Astrocyte (in vitro differentiated cells and primary cell): ENCODE measurements at regions not wholly inside any gene's neighbourhood (a gene's known extent, or its start where the extent isn't known, plus 50 kb on each side); places are given as distances from the start of the nearest gene placed in this dataset.

Experiments
- DNase-seq: peaks from one replicate; pipeline ENCODE4 v3.0.0-alpha.2; 2010; ENCODE audit warnings: low read depth
- FAIRE-seq: peaks from 2 replicates; lab custom pipeline; 2011; peaks lifted over from hg19 to GRCh38; lab: Jason Lieb, UNC
- H2AFZ ChIP-seq: 2 replicates; pipeline ENCODE4 v1.6.0; 2012; ENCODE audit warnings: low read depth, low read length, inconsistent platforms
- H3K27ac ChIP-seq: 2 replicates; pipeline ENCODE4 v1.5.1; 2011; ENCODE audit warnings: low read depth, low read length, inconsistent platforms
- H3K27me3 ChIP-seq: 2 replicates; pipeline ENCODE4 v1.6.0; 2011; ENCODE audit warnings: low read length, inconsistent platforms; ENCODE audit not compliant: insufficient read depth
- H3K36me3 ChIP-seq: 2 replicates; pipeline ENCODE4 v1.5.1; 2011; ENCODE audit warnings: low read length, inconsistent platforms; ENCODE audit not compliant: insufficient read depth
- H3K4me1 ChIP-seq: 2 replicates; pipeline ENCODE4 v1.5.1; 2011; ENCODE audit warnings: low read length, inconsistent platforms; ENCODE audit not compliant: insufficient read depth
- H3K4me2 ChIP-seq: 2 replicates; pipeline ENCODE4 v1.6.0; 2012; ENCODE audit warnings: low read length, inconsistent platforms
- H3K4me3 ChIP-seq: 2 replicates; pipeline ENCODE4 v1.5.1; 2011; ENCODE audit warnings: low read depth, mild to moderate bottlenecking, low read length, inconsistent platforms; ENCODE audit not compliant: insufficient read depth
- H3K79me2 ChIP-seq: 2 replicates; pipeline ENCODE4 v1.6.0; 2012; ENCODE audit warnings: mild to moderate bottlenecking, low read length, inconsistent platforms; ENCODE audit not compliant: insufficient read depth
- H3K9ac ChIP-seq: 2 replicates; pipeline ENCODE4 v1.6.0; 2012; ENCODE audit warnings: mild to moderate bottlenecking, low read length, inconsistent platforms
- H3K9me3 ChIP-seq: 2 replicates; pipeline ENCODE4 v1.5.1; 2012; ENCODE audit warnings: low read depth, mild to moderate bottlenecking, low read length, inconsistent platforms; ENCODE audit not compliant: insufficient read depth
- H4K20me1 ChIP-seq: 2 replicates; pipeline ENCODE4 v1.6.0; 2012; ENCODE audit warnings: low read length, inconsistent platforms; ENCODE audit not compliant: insufficient read depth
- H3K27ac Mint-ChIP-seq: one replicate; pipeline ENCODE4 v1.8.0; 2021; ENCODE audit warnings: mild to moderate bottlenecking, mixed read lengths; ENCODE audit not compliant: unreplicated experiment
- H3K27me3 Mint-ChIP-seq: one replicate; pipeline ENCODE4 v1.8.0; 2021; ENCODE audit warnings: low read depth, mixed read lengths; ENCODE audit not compliant: unreplicated experiment
- H3K36me3 Mint-ChIP-seq: one replicate; pipeline ENCODE4 v1.8.0; 2021; ENCODE audit warnings: low read depth, mixed read lengths; ENCODE audit not compliant: unreplicated experiment
- H3K4me1 Mint-ChIP-seq: one replicate; pipeline ENCODE4 v1.8.0; 2021; ENCODE audit warnings: low read depth, mixed read lengths; ENCODE audit not compliant: unreplicated experiment
- H3K4me3 Mint-ChIP-seq: one replicate; pipeline ENCODE4 v1.8.0; 2021; ENCODE audit warnings: mild to moderate bottlenecking, moderate library complexity, mixed read lengths; ENCODE audit not compliant: unreplicated experiment
- H3K9me3 Mint-ChIP-seq: one replicate; pipeline ENCODE4 v1.8.0; 2021; ENCODE audit warnings: mild to moderate bottlenecking, mixed read lengths; ENCODE audit not compliant: unreplicated experiment
- EZH2 ChIP-seq: IDR thresholded peaks from 2 replicates; pipeline ENCODE4 v1.6.1; 2012; ENCODE audit warnings: mild to moderate bottlenecking, low read length, inconsistent platforms; ENCODE audit not compliant: insufficient read depth
- TF ChIP-seq, protein P1 (sequence below): IDR thresholded peaks from 2 replicates; pipeline ENCODE4 v1.5.1; 2011; ENCODE audit warnings: low read depth, mild to moderate bottlenecking, inconsistent platforms, low read length, moderate library complexity; ENCODE audit not compliant: insufficient read depth

GRCh38 chr2:116153729-116154128 lies 1660.8 kb upstream of the DDX18 start:
- Histone ChIP-seq H2AFZ (no peak overlapping the region), H3K36me3 (no peaks in the 10 kb centered on the region), H3K9ac (no peak overlapping the region), H3K27ac (no peak overlapping the region), H3K4me2 (no peak overlapping the region), H3K4me3 (no peak overlapping the region), H4K20me1 (no peaks in the 10 kb centered on the region), H3K27me3 (no peaks in the 10 kb centered on the region), H3K4me1 (no peaks in the 10 kb centered on the region), H3K9me3 (no peaks in the 10 kb centered on the region), H3K79me2 (no peaks in the 10 kb centered on the region)
- Mint-ChIP-seq H3K4me3 (no peak overlapping the region), H3K4me1 (no peaks in the 10 kb centered on the region), H3K36me3 (no peaks in the 10 kb centered on the region), H3K9me3 (no peaks in the 10 kb centered on the region), H3K27ac (no peak overlapping the region), H3K27me3 (peaks cover 9% of the 10 kb centered on the region)
- FAIRE-seq (no peak), DNase-seq (no peak)
- TF ChIP-seq, protein P1, sequence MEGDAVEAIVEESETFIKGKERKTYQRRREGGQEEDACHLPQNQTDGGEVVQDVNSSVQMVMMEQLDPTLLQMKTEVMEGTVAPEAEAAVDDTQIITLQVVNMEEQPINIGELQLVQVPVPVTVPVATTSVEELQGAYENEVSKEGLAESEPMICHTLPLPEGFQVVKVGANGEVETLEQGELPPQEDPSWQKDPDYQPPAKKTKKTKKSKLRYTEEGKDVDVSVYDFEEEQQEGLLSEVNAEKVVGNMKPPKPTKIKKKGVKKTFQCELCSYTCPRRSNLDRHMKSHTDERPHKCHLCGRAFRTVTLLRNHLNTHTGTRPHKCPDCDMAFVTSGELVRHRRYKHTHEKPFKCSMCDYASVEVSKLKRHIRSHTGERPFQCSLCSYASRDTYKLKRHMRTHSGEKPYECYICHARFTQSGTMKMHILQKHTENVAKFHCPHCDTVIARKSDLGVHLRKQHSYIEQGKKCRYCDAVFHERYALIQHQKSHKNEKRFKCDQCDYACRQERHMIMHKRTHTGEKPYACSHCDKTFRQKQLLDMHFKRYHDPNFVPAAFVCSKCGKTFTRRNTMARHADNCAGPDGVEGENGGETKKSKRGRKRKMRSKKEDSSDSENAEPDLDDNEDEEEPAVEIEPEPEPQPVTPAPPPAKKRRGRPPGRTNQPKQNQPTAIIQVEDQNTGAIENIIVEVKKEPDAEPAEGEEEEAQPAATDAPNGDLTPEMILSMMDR, result no peak
- no peak for TF ChIP-seq EZH2

- no peaks in the 10 kb centered on the region for H3K4me1 ChIP-seq
- DNase-seq, result no peak
Measured at GRCh38 chr2:116160657-116161056, 1653.8 kb upstream of the DDX18 start.

DNA sequence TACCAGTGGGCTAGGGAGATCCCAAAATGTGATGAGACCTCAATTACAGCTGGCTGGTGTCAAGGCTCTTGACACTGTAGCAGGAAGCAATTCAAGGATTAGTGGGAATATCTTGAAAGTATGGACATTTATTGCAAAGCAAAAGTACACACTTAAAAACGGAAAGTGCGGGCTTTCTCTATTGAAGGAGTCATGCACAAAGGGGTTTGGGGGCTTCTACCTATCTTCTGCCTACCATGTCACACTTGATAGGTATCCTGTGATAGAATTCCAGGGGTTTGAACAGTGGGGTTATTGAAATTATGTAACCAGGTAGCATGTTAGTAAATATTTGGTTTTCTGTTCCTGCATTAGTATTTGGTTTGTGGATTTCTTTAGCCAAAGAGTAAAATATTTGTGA lies 1652.1 kb upstream of the DDX18 start:
- Histone ChIP-seq H3K79me2 (no peaks in the 10 kb centered on the region), H2AFZ (no peak overlapping the region), H3K4me2 (no peak overlapping the region), H3K9me3 (peaks cover 15% of the 10 kb centered on the region), H3K9ac (no peak overlapping the region), H3K27me3 (no peaks in the 10 kb centered on the region), H4K20me1 (no peaks in the 10 kb centered on the region), H3K36me3 (no peaks in the 10 kb centered on the region), H3K4me1 (no peaks in the 10 kb centered on the region), H3K27ac (no peak overlapping the region), H3K4me3 (no peak overlapping the region)
- Mint-ChIP-seq H3K4me3 (no peak overlapping the region), H3K36me3 (no peaks in the 10 kb centered on the region), H3K9me3 (peaks cover 14% of the 10 kb centered on the region), H3K4me1 (no peaks in the 10 kb centered on the region), H3K27ac (no peak overlapping the region), H3K27me3 (no peaks in the 10 kb centered on the region)
- DNase-seq, result no peak
- TF ChIP-seq, protein P1, result no peak
- no peak for TF ChIP-seq EZH2
- no peak for FAIRE-seq

More at GRCh38 chr2:116160657-116161056, 1653.8 kb upstream of the DDX18 start:
- Mint-ChIP-seq H3K36me3 (no peaks in the 10 kb centered on the region), H3K4me3 (no peak overlapping the region), H3K27ac (no peak overlapping the region), H3K4me1 (no peaks in the 10 kb centered on the region), H3K9me3 (peaks cover 11% of the 10 kb centered on the region), H3K27me3 (no peaks in the 10 kb centered on the region)
- no peak overlapping the region for H3K4me3 ChIP-seq
- H3K79me2 ChIP-seq, result no peaks in the 10 kb centered on the region
- H3K9ac ChIP-seq, result no peak overlapping the region
- no peaks in the 10 kb centered on the region for H3K36me3 ChIP-seq
- no peak for FAIRE-seq
- H2AFZ ChIP-seq, result no peak overlapping the region
- TF ChIP-seq, protein P1, result no peak
- no peak for TF ChIP-seq EZH2
- peaks cover 15% of the 10 kb centered on the region for H3K9me3 ChIP-seq
- no peaks in the 10 kb centered on the region for H4K20me1 ChIP-seq
- no peak overlapping the region for H3K27ac ChIP-seq
- H3K27me3 ChIP-seq, result no peaks in the 10 kb centered on the region
- no peak overlapping the region for H3K4me2 ChIP-seq
